ENCODE measurements at regions not wholly inside any gene's neighbourhood (a gene's known extent, or its start where the extent isn't known, plus 50 kb on each side); places are given as distances from the start of the nearest gene placed in this dataset.

GRCh38 chr5:105508519-105508918 lies 1945.9 kb upstream of the NUDT12 start:
- ATAC-seq = no peak
- CTCF ChIA-PET = no interaction called here
- Histone ChIP-seq H3K27ac (ENCODE audit: low read depth, low read length) (no peak overlapping the region), H3K4me1 (ENCODE audit: control insufficient read depth in 1 of 2, insufficient read depth in 2 of 2, low read length in 2 of 2) (no peaks in the 10 kb centered on the region), H3K9me3 (ENCODE audit: control insufficient read depth in 1 of 2, insufficient read depth in 1 of 2, low read depth in 1 of 2, low read length in 2 of 2) (no peaks in the 10 kb centered on the region), H3K4me3 (replicated peaks in 1 of 2; ENCODE audit: low read depth in 1 of 2, low read length in 2 of 2) (no peak overlapping the region), H4K20me1 (ENCODE audit: insufficient read depth) (no peaks in the 10 kb centered on the region), H3K9ac (ENCODE audit: low read length) (no peak overlapping the region), H3K9me2 (ENCODE audit: insufficient read depth) (no peaks in the 10 kb centered on the region), H3K36me3 (ENCODE audit: control insufficient read depth in 1 of 2, insufficient read depth in 2 of 2, low read length in 2 of 2) (no peaks in the 10 kb centered on the region), H3K79me2 (ENCODE audit: insufficient read depth, low read length) (no peaks in the 10 kb centered on the region), H2AFZ (ENCODE audit: low read depth, low read length, poor library complexity, severe bottlenecking) (peak overlapping the region; percentile 2), H3K4me2 (ENCODE audit: low read length) (no peak overlapping the region), H3K27me3 (ENCODE audit: insufficient read depth, low read length) (no peaks in the 10 kb centered on the region)
- RAD21 ChIA-PET (ENCODE audit: low non-redundant PET in 1 of 2, low total read pairs in 2 of 2, uncharacterized antibody in 2 of 2, unreplicated experiment in 2 of 2) = no interaction called here
- intact Hi-C loops (cut with micrococcal nuclease) = loop anchor here (10.0 kb wide), 1 partner anchor 616 kb away; no protein-coding TSS in a partner anchor
- POLR2A ChIA-PET = no interaction called here
- TF ChIP-seq TCF7L2 (IDR thresholded peaks at IDR 0.05; ENCODE audit: borderline replicate concordance, extremely low read depth, insufficient read depth, insufficient read length) (no peak), SIN3A (IDR thresholded peaks at IDR 0.05; ENCODE audit: low read depth) (no peak), MAX (IDR thresholded peaks at IDR 0.05) (no peak), ATF3 (IDR thresholded peaks at IDR 0.05) (no peak), ZNF274 (IDR thresholded peaks at IDR 0.05; ENCODE audit: low read depth, low read length) (no peak)
- DNase-seq (ENCODE audit: low read depth, low spot score) = no peak
- no TSS peak for BruUV-seq (replicated peaks)

- Histone ChIP-seq H3K79me2 (ENCODE audit: insufficient read depth, low read length) (no peaks in the 10 kb centered on the region), H3K36me3 (ENCODE audit: control insufficient read depth in 1 of 2, insufficient read depth in 2 of 2, low read length in 2 of 2) (no peaks in the 10 kb centered on the region), H3K27me3 (ENCODE audit: insufficient read depth, low read length) (no peaks in the 10 kb centered on the region), H3K9me2 (ENCODE audit: insufficient read depth) (no peaks in the 10 kb centered on the region), H4K20me1 (ENCODE audit: insufficient read depth) (no peaks in the 10 kb centered on the region), H3K9me3 (ENCODE audit: control insufficient read depth in 1 of 2, insufficient read depth in 1 of 2, low read depth in 1 of 2, low read length in 2 of 2) (no peaks in the 10 kb centered on the region), H3K4me2 (ENCODE audit: low read length) (no peak overlapping the region), H3K27ac (ENCODE audit: low read depth, low read length) (no peak overlapping the region), H3K9ac (ENCODE audit: low read length) (no peak overlapping the region), H3K4me3 (replicated peaks in 1 of 2; ENCODE audit: low read depth in 1 of 2, low read length in 2 of 2) (no peak overlapping the region), H2AFZ (ENCODE audit: low read depth, low read length, poor library complexity, severe bottlenecking) (no peak overlapping the region), H3K4me1 (ENCODE audit: control insufficient read depth in 1 of 2, insufficient read depth in 2 of 2, low read length in 2 of 2) (no peaks in the 10 kb centered on the region)
- DNase-seq (ENCODE audit: low read depth, low spot score) (peak; percentile 16), ATAC-seq (peak; percentile 96)
- ChIA-PET RAD21 (ENCODE audit: low non-redundant PET in 1 of 2, low total read pairs in 2 of 2, uncharacterized antibody in 2 of 2, unreplicated experiment in 2 of 2) (no interaction called here), CTCF (interaction anchor here (1.1 to 1.4 kb wide), 2 partner anchors 12 to 22 kb away, joined by 3 to 4 read pairs; no protein-coding TSS in a partner anchor), POLR2A (no interaction called here)
- TF ChIP-seq RAD21 (IDR thresholded peaks at IDR 0.05; ENCODE audit: low read depth) = peak; percentile 44
- TF ChIP-seq EZH2phosphoT487 (IDR thresholded peaks at IDR 0.05; ENCODE audit: borderline replicate concordance) = no peak
- TF ChIP-seq CTCF (IDR thresholded peaks at IDR 0.05 in 2 of 3, conservative IDR thresholded peaks at IDR 0.05 in 1 of 3; ENCODE audit: borderline replicate concordance in 1 of 3, insufficient read depth in 1 of 3, low read depth in 2 of 3, low read length in 2 of 3) = peak in 2 of 3 experiments; percentile 64 to 79; a peak in 4 of 6 replicates
- BruUV-seq (replicated peaks) = no TSS peak
- intact Hi-C loops (cut with micrococcal nuclease) = loop anchor here (10.0 kb wide), 1 partner anchor 618 kb away; no protein-coding TSS in a partner anchor
Measured at GRCh38 chr5:105506692-105507277, 1944.2 kb upstream of the NUDT12 start.

Data from HCT116 (cell line).